HCT116 (cell line): ENCODE measurements at regions not wholly inside any gene's neighbourhood (a gene's known extent, or its start where the extent isn't known, plus 50 kb on each side); places are given as distances from the start of the nearest gene placed in this dataset.

Experiments
- ATAC-seq: fragments of 200-7000 bp; cut with Tn5 transposase; 2 replicates; pipeline ENCODE4 v1.9.1; 2020; ENCODE audit warnings: mild to moderate bottlenecking, moderate library complexity
- BruUV-seq: library from RNA; stranded (reverse); fragments of 400-500 nt; replicated peaks from 2 replicates; lab custom pipeline; 2021; lab: Mats Ljungman, UMichigan
- CTCF ChIA-PET: fragments of 300-600 bp; sonication (Branson Sonifier 250); formaldehyde crosslinking; loops from one replicate; lab custom pipeline; 2021; ENCODE audit warnings: antibody characterized with exemption; lab: Charles Lee
- POLR2A ChIA-PET: fragments of 300-600, 350-600 bp; sonication (Branson Sonifier 250); formaldehyde crosslinking; loops from one replicate; lab custom pipeline; 2021; ENCODE audit warnings: antibody characterized with exemption; lab: Charles Lee
- RAD21 ChIA-PET, 2 experiments: fragments of 300-600 bp; sonication (Branson Sonifier 250); formaldehyde crosslinking; loops; one replicate each; lab custom pipeline; 2023; ENCODE audit warnings: low total read pairs in 2 of 2; ENCODE audit not compliant: uncharacterized antibody in 2 of 2, unreplicated experiment in 2 of 2, low non-redundant PET in 1 of 2; lab: Charles Lee
- DNase-seq: peaks from one replicate; pipeline ENCODE4 v3.0.0-alpha.2; 2010; ENCODE audit warnings: low read depth, low spot score
- H2AFZ ChIP-seq: fragments of 200-600 bp; shearing (Covaris generic), sonication (generic); 2 replicates; pipeline ENCODE4 v1.6.1; 2017; ENCODE audit warnings: low read depth, mixed run types, mixed read lengths, antibody characterized with exemption, low read length; ENCODE audit not compliant: poor library complexity, severe bottlenecking
- H3K27ac ChIP-seq: 2 replicates; pipeline ENCODE4 v1.5.1; 2012; ENCODE audit warnings: low read depth, low read length
- H3K27me3 ChIP-seq: fragments of 200-600 bp; sonication (generic); 2 replicates; pipeline ENCODE4 v1.6.1; 2016; ENCODE audit warnings: mixed run types, low read length, mixed read lengths; ENCODE audit not compliant: insufficient read depth
- H3K36me3 ChIP-seq, 2 experiments: fragments of 200-500 bp in 1 of 2; fragments of 200-600 bp in 1 of 2; sonication (Bioruptor generic) in 1 of 2; sonication (generic) in 1 of 2; 2 replicates each; pipeline versions ENCODE4 v1.5.1 to v1.6.1; 2014 to 2016; ENCODE audit warnings: low read length in 2 of 2, inconsistent platforms in 1 of 2, mixed read lengths in 1 of 2, mixed run types in 1 of 2; ENCODE audit not compliant: insufficient read depth in 2 of 2, control insufficient read depth in 1 of 2
- H3K4me1 ChIP-seq, 2 experiments: fragments of 200-600 bp in 1 of 2; sonication (generic) in 1 of 2; 2 replicates each; pipeline versions ENCODE4 v1.5.1 to v1.6.1; 2012 to 2017; ENCODE audit warnings: low read length in 2 of 2, inconsistent platforms in 1 of 2, mild to moderate bottlenecking in 1 of 2, mixed read lengths in 1 of 2, mixed run types in 1 of 2, moderate library complexity in 1 of 2; ENCODE audit not compliant: insufficient read depth in 2 of 2, control insufficient read depth in 1 of 2
- H3K4me2 ChIP-seq: fragments of 200-600 bp; sonication (generic); 2 replicates; pipeline ENCODE4 v1.6.1; 2017; ENCODE audit warnings: mixed run types, low read length, mixed read lengths
- H3K4me3 ChIP-seq, 2 experiments: fragments of 200-600 bp in 1 of 2; sonication (generic) in 1 of 2; replicated peaks in 1 of 2; 2 replicates each; pipeline ENCODE4 v1.5.1; 2011 to 2016; ENCODE audit warnings: low read length in 2 of 2, control low read depth in 1 of 2, low read depth in 1 of 2, mild to moderate bottlenecking in 1 of 2, mixed read lengths in 1 of 2, mixed run types in 1 of 2
- H3K79me2 ChIP-seq: fragments of 200-600 bp; sonication (generic); 2 replicates; pipeline ENCODE4 v1.6.1; 2017; ENCODE audit warnings: mild to moderate bottlenecking, mixed run types, low read length, moderate library complexity, mixed read lengths; ENCODE audit not compliant: insufficient read depth
- H3K9ac ChIP-seq: fragments of 200-600 bp; sonication (generic); 2 replicates; pipeline ENCODE4 v1.6.1; 2016; ENCODE audit warnings: low read length, mixed read lengths
- H3K9me2 ChIP-seq: fragments of 200-600 bp; sonication (generic), shearing (Covaris generic); 2 replicates; pipeline ENCODE4 v1.6.1; 2017; ENCODE audit warnings: mixed run types, mild to moderate bottlenecking, moderate library complexity; ENCODE audit not compliant: insufficient read depth
- H3K9me3 ChIP-seq, 2 experiments: fragments of 200-500 bp in 1 of 2; fragments of 200-600 bp in 1 of 2; sonication (Bioruptor generic) in 1 of 2; sonication (generic) in 1 of 2; 2 replicates each; pipeline ENCODE4 v1.6.1; 2014 to 2017; ENCODE audit warnings: low read length in 2 of 2, mixed read lengths in 2 of 2, inconsistent platforms in 1 of 2, low read depth in 1 of 2, mild to moderate bottlenecking in 1 of 2, mixed run types in 1 of 2, moderate library complexity in 1 of 2; ENCODE audit not compliant: control insufficient read depth in 1 of 2, insufficient read depth in 1 of 2
- H4K20me1 ChIP-seq: fragments of 200-600 bp; sonication (generic), shearing (Covaris generic); 2 replicates; pipeline ENCODE4 v1.6.1; 2017; ENCODE audit warnings: mixed run types, mild to moderate bottlenecking, moderate library complexity; ENCODE audit not compliant: insufficient read depth
- CBX3 ChIP-seq: IDR thresholded peaks from 2 replicates; pipeline ENCODE4 v1.6.1; 2012; ENCODE audit warnings: low read depth
- CEBPB ChIP-seq: IDR thresholded peaks from 2 replicates; pipeline ENCODE4 v1.6.1; 2012; ENCODE audit warnings: low read depth
- EZH2 ChIP-seq: fragments of 200-600 bp; sonication (generic); IDR thresholded peaks from 2 replicates; pipeline ENCODE4 v1.6.1; 2017; ENCODE audit warnings: antibody characterized with exemption, mixed run types
- EZH2phosphoT487 ChIP-seq: fragments of 200-600 bp; IDR thresholded peaks from 2 replicates; pipeline ENCODE4 v1.6.1; 2018; ENCODE audit warnings: antibody characterized with exemption, borderline replicate concordance
- FOSL1 ChIP-seq: IDR thresholded peaks from 2 replicates; pipeline ENCODE4 v1.6.1; 2012; ENCODE audit warnings: low read depth
- JUND ChIP-seq: IDR thresholded peaks from 2 replicates; pipeline ENCODE4 v1.6.1; 2012
- RAD21 ChIP-seq: IDR thresholded peaks from 2 replicates; pipeline ENCODE4 v1.6.1; 2012; ENCODE audit warnings: low read depth, mild to moderate bottlenecking
- SIN3A ChIP-seq: IDR thresholded peaks from 2 replicates; pipeline ENCODE4 v1.6.1; 2012; ENCODE audit warnings: low read depth
- SP1 ChIP-seq: IDR thresholded peaks from 2 replicates; pipeline ENCODE4 v1.6.1; 2012; ENCODE audit warnings: low read depth
- SRF ChIP-seq: IDR thresholded peaks from 2 replicates; pipeline ENCODE4 v1.6.1; 2012; ENCODE audit warnings: low read depth
- TCF7L2 ChIP-seq: IDR thresholded peaks from 2 replicates; pipeline ENCODE4 v1.7.0; 2011; ENCODE audit warnings: borderline replicate concordance, inconsistent platforms; ENCODE audit not compliant: insufficient read depth, insufficient read length; ENCODE audit errors: extremely low read depth
- YY1 ChIP-seq: IDR thresholded peaks from 2 replicates; pipeline ENCODE4 v1.6.1; 2011; ENCODE audit warnings: low read length, low read depth, moderate library complexity, mild to moderate bottlenecking; ENCODE audit not compliant: insufficient replicate concordance; ENCODE audit errors: extremely low read depth
- ZBTB33 ChIP-seq: IDR thresholded peaks from 2 replicates; pipeline ENCODE4 v1.6.1; 2011; ENCODE audit warnings: mild to moderate bottlenecking, low read length, moderate library complexity; ENCODE audit not compliant: insufficient replicate concordance; ENCODE audit errors: extremely low read depth
- ZFX ChIP-seq: fragments of 450-650 bp; IDR thresholded peaks from 2 replicates; pipeline ENCODE4 v1.6.1; 2017
- intact Hi-C: fragments of 100-400 bp; cut with micrococcal nuclease; formaldehyde crosslinking; loops from 2 replicates; pipeline ENCODE4 v1.10.0; 2022
- TF ChIP-seq, protein P1 (sequence below): IDR thresholded peaks from 2 replicates; pipeline ENCODE4 v1.6.1; 2012
- TF ChIP-seq, protein P2 (sequence below), 3 experiments: fragments of 200-600 bp in 1 of 3; sonication (generic) in 1 of 3; IDR thresholded peaks in 2 of 3; conservative IDR thresholded peaks in 1 of 3; 2 replicates each; pipeline ENCODE4 v1.5.1; 2012 to 2017; ENCODE audit warnings: low read depth in 2 of 3, low read length in 2 of 3, antibody characterized with exemption in 1 of 3, borderline replicate concordance in 1 of 3, control low read depth in 1 of 3, mild to moderate bottlenecking in 1 of 3, mixed read lengths in 1 of 3, mixed run types in 1 of 3, moderate library complexity in 1 of 3; ENCODE audit not compliant: insufficient read depth in 1 of 3
- TF ChIP-seq, protein P3 (sequence below): IDR thresholded peaks from 2 replicates; pipeline ENCODE4 v1.6.1; 2012; ENCODE audit warnings: low read depth

- H3K79me2 ChIP-seq: no peaks in the 10 kb centered on the region
- H3K27ac ChIP-seq: no peak overlapping the region
- no peaks in the 10 kb centered on the region for H3K36me3 ChIP-seq
- TF ChIP-seq YY1 (no peak), SIN3A (no peak), ZBTB33 (no peak), EZH2 (no peak), SP1 (no peak), TCF7L2 (no peak), ZFX (no peak), CEBPB (no peak), JUND (no peak), SRF (no peak), RAD21 (no peak), CBX3 (no peak), FOSL1 (no peak), EZH2phosphoT487 (no peak)
- TF ChIP-seq, protein P1, sequence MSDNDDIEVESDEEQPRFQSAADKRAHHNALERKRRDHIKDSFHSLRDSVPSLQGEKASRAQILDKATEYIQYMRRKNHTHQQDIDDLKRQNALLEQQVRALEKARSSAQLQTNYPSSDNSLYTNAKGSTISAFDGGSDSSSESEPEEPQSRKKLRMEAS: no peak
- TF ChIP-seq, protein P2, sequence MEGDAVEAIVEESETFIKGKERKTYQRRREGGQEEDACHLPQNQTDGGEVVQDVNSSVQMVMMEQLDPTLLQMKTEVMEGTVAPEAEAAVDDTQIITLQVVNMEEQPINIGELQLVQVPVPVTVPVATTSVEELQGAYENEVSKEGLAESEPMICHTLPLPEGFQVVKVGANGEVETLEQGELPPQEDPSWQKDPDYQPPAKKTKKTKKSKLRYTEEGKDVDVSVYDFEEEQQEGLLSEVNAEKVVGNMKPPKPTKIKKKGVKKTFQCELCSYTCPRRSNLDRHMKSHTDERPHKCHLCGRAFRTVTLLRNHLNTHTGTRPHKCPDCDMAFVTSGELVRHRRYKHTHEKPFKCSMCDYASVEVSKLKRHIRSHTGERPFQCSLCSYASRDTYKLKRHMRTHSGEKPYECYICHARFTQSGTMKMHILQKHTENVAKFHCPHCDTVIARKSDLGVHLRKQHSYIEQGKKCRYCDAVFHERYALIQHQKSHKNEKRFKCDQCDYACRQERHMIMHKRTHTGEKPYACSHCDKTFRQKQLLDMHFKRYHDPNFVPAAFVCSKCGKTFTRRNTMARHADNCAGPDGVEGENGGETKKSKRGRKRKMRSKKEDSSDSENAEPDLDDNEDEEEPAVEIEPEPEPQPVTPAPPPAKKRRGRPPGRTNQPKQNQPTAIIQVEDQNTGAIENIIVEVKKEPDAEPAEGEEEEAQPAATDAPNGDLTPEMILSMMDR (IDR thresholded peaks at IDR 0.05 in 2 of 3, conservative IDR thresholded peaks at IDR 0.05 in 1 of 3; ENCODE audit: borderline replicate concordance in 1 of 3, insufficient read depth in 1 of 3, low read depth in 2 of 3, low read length in 2 of 3): no peak
- TF ChIP-seq, protein P3, sequence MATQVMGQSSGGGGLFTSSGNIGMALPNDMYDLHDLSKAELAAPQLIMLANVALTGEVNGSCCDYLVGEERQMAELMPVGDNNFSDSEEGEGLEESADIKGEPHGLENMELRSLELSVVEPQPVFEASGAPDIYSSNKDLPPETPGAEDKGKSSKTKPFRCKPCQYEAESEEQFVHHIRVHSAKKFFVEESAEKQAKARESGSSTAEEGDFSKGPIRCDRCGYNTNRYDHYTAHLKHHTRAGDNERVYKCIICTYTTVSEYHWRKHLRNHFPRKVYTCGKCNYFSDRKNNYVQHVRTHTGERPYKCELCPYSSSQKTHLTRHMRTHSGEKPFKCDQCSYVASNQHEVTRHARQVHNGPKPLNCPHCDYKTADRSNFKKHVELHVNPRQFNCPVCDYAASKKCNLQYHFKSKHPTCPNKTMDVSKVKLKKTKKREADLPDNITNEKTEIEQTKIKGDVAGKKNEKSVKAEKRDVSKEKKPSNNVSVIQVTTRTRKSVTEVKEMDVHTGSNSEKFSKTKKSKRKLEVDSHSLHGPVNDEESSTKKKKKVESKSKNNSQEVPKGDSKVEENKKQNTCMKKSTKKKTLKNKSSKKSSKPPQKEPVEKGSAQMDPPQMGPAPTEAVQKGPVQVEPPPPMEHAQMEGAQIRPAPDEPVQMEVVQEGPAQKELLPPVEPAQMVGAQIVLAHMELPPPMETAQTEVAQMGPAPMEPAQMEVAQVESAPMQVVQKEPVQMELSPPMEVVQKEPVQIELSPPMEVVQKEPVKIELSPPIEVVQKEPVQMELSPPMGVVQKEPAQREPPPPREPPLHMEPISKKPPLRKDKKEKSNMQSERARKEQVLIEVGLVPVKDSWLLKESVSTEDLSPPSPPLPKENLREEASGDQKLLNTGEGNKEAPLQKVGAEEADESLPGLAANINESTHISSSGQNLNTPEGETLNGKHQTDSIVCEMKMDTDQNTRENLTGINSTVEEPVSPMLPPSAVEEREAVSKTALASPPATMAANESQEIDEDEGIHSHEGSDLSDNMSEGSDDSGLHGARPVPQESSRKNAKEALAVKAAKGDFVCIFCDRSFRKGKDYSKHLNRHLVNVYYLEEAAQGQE: no peak
- no peak overlapping the region for H3K9ac ChIP-seq
- no peaks in the 10 kb centered on the region for H3K4me1 ChIP-seq
- H3K9me2 ChIP-seq: no peaks in the 10 kb centered on the region
- ATAC-seq: no peak
- ChIA-PET CTCF (no interaction called here), POLR2A (no interaction called here), RAD21 (no interaction called here)
- H3K4me2 ChIP-seq: no peak overlapping the region
- no peak overlapping the region for H2AFZ ChIP-seq
- no peak overlapping the region for H3K4me3 ChIP-seq
- BruUV-seq: no TSS peak
- intact Hi-C loops: no loop called here
- H3K9me3 ChIP-seq: no peaks in the 10 kb centered on the region
- no peak for DNase-seq
- H3K27me3 ChIP-seq: peaks cover 68% of the 10 kb centered on the region
- no peaks in the 10 kb centered on the region for H4K20me1 ChIP-seq
Observed at GRCh38 chr2:236744716-236745115, 175.1 kb downstream of the ACKR3 start.
